ENCODE measurements at regions not wholly inside any gene's neighbourhood (a gene's known extent, or its start where the extent isn't known, plus 50 kb on each side); places are given as distances from the start of the nearest gene placed in this dataset.

DNA sequence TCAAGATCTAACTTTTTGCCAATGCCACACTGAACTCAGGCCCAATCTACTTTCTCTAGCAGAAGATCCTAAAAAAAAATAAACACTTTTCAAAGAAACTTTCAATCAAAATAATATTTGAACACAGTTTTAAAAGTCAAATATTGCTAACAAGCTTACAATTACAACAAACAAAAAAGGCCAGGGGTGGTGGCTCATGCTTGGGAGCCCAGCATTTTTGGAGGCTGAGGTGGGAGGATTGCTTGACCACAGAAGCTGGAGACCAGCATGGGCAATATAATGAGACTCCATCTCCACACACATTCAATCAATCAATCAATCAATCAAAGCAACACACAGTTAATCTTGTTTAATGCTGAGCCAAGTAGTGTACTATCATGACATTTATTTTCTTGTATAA is 149.2 kb downstream of the CYP26A1 start:
- TF ChIP-seq, protein P1, sequence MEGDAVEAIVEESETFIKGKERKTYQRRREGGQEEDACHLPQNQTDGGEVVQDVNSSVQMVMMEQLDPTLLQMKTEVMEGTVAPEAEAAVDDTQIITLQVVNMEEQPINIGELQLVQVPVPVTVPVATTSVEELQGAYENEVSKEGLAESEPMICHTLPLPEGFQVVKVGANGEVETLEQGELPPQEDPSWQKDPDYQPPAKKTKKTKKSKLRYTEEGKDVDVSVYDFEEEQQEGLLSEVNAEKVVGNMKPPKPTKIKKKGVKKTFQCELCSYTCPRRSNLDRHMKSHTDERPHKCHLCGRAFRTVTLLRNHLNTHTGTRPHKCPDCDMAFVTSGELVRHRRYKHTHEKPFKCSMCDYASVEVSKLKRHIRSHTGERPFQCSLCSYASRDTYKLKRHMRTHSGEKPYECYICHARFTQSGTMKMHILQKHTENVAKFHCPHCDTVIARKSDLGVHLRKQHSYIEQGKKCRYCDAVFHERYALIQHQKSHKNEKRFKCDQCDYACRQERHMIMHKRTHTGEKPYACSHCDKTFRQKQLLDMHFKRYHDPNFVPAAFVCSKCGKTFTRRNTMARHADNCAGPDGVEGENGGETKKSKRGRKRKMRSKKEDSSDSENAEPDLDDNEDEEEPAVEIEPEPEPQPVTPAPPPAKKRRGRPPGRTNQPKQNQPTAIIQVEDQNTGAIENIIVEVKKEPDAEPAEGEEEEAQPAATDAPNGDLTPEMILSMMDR (IDR thresholded peaks at IDR 0.05) = no peak
- no peak for TF ChIP-seq POLR2A (IDR thresholded peaks at IDR 0.05)

Data from thyroid gland (tissue), 4 donors.